SK-N-SH (cell line): ENCODE measurements at regions not wholly inside any gene's neighbourhood (a gene's known extent, or its start where the extent isn't known, plus 50 kb on each side); places are given as distances from the start of the nearest gene placed in this dataset.

Experiments
- CTCF ChIA-PET: fragments of 300-600, 350-600 bp; formaldehyde crosslinking; extraction: SDS; loops from one replicate; lab custom pipeline; 2021; lab: Yijun Ruan, JAX
- POLR2A ChIA-PET: fragments of 350-600 bp; sonication (Branson Sonifier 250); formaldehyde crosslinking; extraction: SDS; loops from one replicate; lab custom pipeline; 2020; ENCODE audit warnings: antibody characterized with exemption, inconsistent platforms; lab: Yijun Ruan, JAX
- DNase-seq: peaks from one replicate; pipeline ENCODE4 v3.0.0; 2012
- H2AFZ ChIP-seq: fragments of 200-600 bp; sonication (generic); 2 replicates; pipeline ENCODE4 v1.8.1; 2016; ENCODE audit warnings: antibody characterized with exemption, mild to moderate bottlenecking, low read depth
- H3F3A ChIP-seq: fragments of 200-600 bp; sonication (generic); replicated peaks from 2 replicates; pipeline ENCODE3; 2016; ENCODE audit warnings: antibody characterized with exemption, mild to moderate bottlenecking; ENCODE audit not compliant: insufficient read depth
- H3K27ac ChIP-seq, 2 experiments: fragments of 200-500 bp in 1 of 2; fragments of 200-600 bp in 1 of 2; sonication (Bioruptor generic) in 1 of 2; sonication (generic), shearing (Covaris generic) in 1 of 2; 2 replicates each; pipeline versions ENCODE4 v1.5.1 to v1.6.1; 2014 to 2016; ENCODE audit warnings: low read depth in 2 of 2, inconsistent platforms in 1 of 2, low read length in 1 of 2, mild to moderate bottlenecking in 1 of 2, mixed read lengths in 1 of 2
- H3K27me3 ChIP-seq: fragments of 200-600 bp; sonication (generic), shearing (Covaris generic); 2 replicates; pipeline ENCODE4 v1.6.1; 2016; ENCODE audit warnings: mixed run types; ENCODE audit not compliant: insufficient read depth
- H3K36me3 ChIP-seq, 2 experiments: fragments of 200-500 bp in 1 of 2; fragments of 200-600 bp in 1 of 2; sonication (Bioruptor generic) in 1 of 2; sonication (generic) in 1 of 2; replicated peaks in 1 of 2; 2 replicates each; pipeline versions ENCODE3 to v1.5.1; 2014 to 2016; ENCODE audit warnings: low read length in 1 of 2, mild to moderate bottlenecking in 1 of 2; ENCODE audit not compliant: insufficient read depth in 2 of 2, control insufficient read depth in 1 of 2
- H3K4me1 ChIP-seq, 2 experiments: fragments of 200-500 bp in 1 of 2; fragments of 200-600 bp in 1 of 2; sonication (Bioruptor generic) in 1 of 2; sonication (generic), shearing (Covaris generic) in 1 of 2; 2 replicates each; pipeline versions ENCODE4 v1.5.1 to v1.6.1; 2014 to 2016; ENCODE audit warnings: low read depth in 1 of 2, low read length in 1 of 2, mixed run types in 1 of 2; ENCODE audit not compliant: insufficient read depth in 2 of 2, control insufficient read depth in 1 of 2
- H3K4me2 ChIP-seq: fragments of 200-600 bp; sonication (generic), shearing (Covaris generic); 2 replicates; pipeline ENCODE4 v1.6.1; 2017; ENCODE audit warnings: mixed run types
- H3K4me3 ChIP-seq, 2 experiments: fragments of 200-500 bp in 1 of 2; fragments of 200-600 bp in 1 of 2; sonication (Bioruptor generic) in 1 of 2; sonication (generic), shearing (Covaris generic) in 1 of 2; 2 replicates each; pipeline versions ENCODE4 v1.5.1 to v1.8.1; 2014 to 2016; ENCODE audit warnings: low read depth in 2 of 2, inconsistent platforms in 1 of 2, low read length in 1 of 2, mild to moderate bottlenecking in 1 of 2, mixed read lengths in 1 of 2, moderate library complexity in 1 of 2
- H3K79me2 ChIP-seq: fragments of 200-600 bp; sonication (generic); 2 replicates; pipeline ENCODE4 v1.8.1; 2017; ENCODE audit warnings: mild to moderate bottlenecking; ENCODE audit not compliant: insufficient read depth
- H3K9ac ChIP-seq: fragments of 200-600 bp; sonication (generic); 2 replicates; pipeline ENCODE4 v1.6.1; 2017; ENCODE audit warnings: mixed run types
- H3K9me2 ChIP-seq: fragments of 200-600 bp; sonication (generic); 2 replicates; pipeline ENCODE4 v1.6.1; 2017; ENCODE audit warnings: mixed run types
- H3K9me3 ChIP-seq: fragments of 200-600 bp; sonication (generic); 2 replicates; pipeline ENCODE4 v1.6.1; 2017; ENCODE audit warnings: mixed run types, mild to moderate bottlenecking, moderate library complexity
- H4K20me1 ChIP-seq: fragments of 200-600 bp; sonication (generic); 2 replicates; pipeline ENCODE4 v1.6.1; 2017; ENCODE audit warnings: mild to moderate bottlenecking, mixed run types; ENCODE audit not compliant: insufficient read depth
- FOSL2 ChIP-seq: IDR thresholded peaks from 2 replicates; pipeline ENCODE4 v1.4.0; 2012; ENCODE audit warnings: low read depth, mild to moderate bottlenecking, moderate library complexity, borderline replicate concordance
- GATA2 ChIP-seq: sonication (generic); formaldehyde crosslinking; IDR thresholded peaks from 2 replicates; pipeline ENCODE4 v1.5.0; 2020; ENCODE audit warnings: mild to moderate bottlenecking, missing genetic modification reagents
- NFIC ChIP-seq: IDR thresholded peaks from 2 replicates; pipeline ENCODE4 v1.4.0; 2012; ENCODE audit warnings: borderline replicate concordance
- RAD21 ChIP-seq: IDR thresholded peaks from 2 replicates; pipeline ENCODE4 v1.6.1; 2012; ENCODE audit warnings: mild to moderate bottlenecking, low read length
- SIN3A ChIP-seq: IDR thresholded peaks from 2 replicates; pipeline ENCODE4 v1.6.1; 2012; ENCODE audit warnings: low read depth, mild to moderate bottlenecking, low read length, moderate library complexity, borderline replicate concordance
- SMC3 ChIP-seq: IDR thresholded peaks from 2 replicates; pipeline ENCODE4 v1.6.1; 2012; ENCODE audit warnings: low read depth, low read length, improper control_type of control experiment
- ZBTB33 ChIP-seq: IDR thresholded peaks from 2 replicates; pipeline ENCODE4 v1.4.0; 2012; ENCODE audit warnings: low read depth, borderline replicate concordance
- WGBS: methylation state at CpG from one replicate; pipeline ENCODE4 v1.1.6; 2017; ENCODE audit warnings: low lambda C conversion rate; 5-methylcytosine and 5-hydroxymethylcytosine counted together
- TF ChIP-seq, protein P1 (sequence below): IDR thresholded peaks from 2 replicates; pipeline ENCODE4 v1.6.1; 2012; ENCODE audit warnings: mild to moderate bottlenecking, low read depth, low read length, moderate library complexity

- H3K27ac ChIP-seq: no peak overlapping the region
- no peaks in the 10 kb centered on the region for H3K79me2 ChIP-seq
- H4K20me1 ChIP-seq: no peaks in the 10 kb centered on the region
- H3K4me1 ChIP-seq: no peaks in the 10 kb centered on the region
- no peak overlapping the region for H3K4me3 ChIP-seq
- no peaks in the 10 kb centered on the region for H3F3A ChIP-seq
- no peaks in the 10 kb centered on the region for H3K27me3 ChIP-seq
- H2AFZ ChIP-seq: no peak overlapping the region
- H3K9me3 ChIP-seq: no peaks in the 10 kb centered on the region
- H3K4me2 ChIP-seq: no peak overlapping the region
- POLR2A ChIA-PET: no interaction called here
- no peak overlapping the region for H3K9ac ChIP-seq
- H3K36me3 ChIP-seq: no peaks in the 10 kb centered on the region
- no peak for DNase-seq
- no peaks in the 10 kb centered on the region for H3K9me2 ChIP-seq
- TF ChIP-seq GATA2 (CRISPR knock-in tag) (no peak), ZBTB33 (no peak), NFIC (no peak), SMC3 (no peak), RAD21 (no peak), SIN3A (no peak), FOSL2 (no peak)
- TF ChIP-seq, protein P1, sequence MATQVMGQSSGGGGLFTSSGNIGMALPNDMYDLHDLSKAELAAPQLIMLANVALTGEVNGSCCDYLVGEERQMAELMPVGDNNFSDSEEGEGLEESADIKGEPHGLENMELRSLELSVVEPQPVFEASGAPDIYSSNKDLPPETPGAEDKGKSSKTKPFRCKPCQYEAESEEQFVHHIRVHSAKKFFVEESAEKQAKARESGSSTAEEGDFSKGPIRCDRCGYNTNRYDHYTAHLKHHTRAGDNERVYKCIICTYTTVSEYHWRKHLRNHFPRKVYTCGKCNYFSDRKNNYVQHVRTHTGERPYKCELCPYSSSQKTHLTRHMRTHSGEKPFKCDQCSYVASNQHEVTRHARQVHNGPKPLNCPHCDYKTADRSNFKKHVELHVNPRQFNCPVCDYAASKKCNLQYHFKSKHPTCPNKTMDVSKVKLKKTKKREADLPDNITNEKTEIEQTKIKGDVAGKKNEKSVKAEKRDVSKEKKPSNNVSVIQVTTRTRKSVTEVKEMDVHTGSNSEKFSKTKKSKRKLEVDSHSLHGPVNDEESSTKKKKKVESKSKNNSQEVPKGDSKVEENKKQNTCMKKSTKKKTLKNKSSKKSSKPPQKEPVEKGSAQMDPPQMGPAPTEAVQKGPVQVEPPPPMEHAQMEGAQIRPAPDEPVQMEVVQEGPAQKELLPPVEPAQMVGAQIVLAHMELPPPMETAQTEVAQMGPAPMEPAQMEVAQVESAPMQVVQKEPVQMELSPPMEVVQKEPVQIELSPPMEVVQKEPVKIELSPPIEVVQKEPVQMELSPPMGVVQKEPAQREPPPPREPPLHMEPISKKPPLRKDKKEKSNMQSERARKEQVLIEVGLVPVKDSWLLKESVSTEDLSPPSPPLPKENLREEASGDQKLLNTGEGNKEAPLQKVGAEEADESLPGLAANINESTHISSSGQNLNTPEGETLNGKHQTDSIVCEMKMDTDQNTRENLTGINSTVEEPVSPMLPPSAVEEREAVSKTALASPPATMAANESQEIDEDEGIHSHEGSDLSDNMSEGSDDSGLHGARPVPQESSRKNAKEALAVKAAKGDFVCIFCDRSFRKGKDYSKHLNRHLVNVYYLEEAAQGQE: no peak
- CTCF ChIA-PET: interaction anchor here (1.6 kb wide), 1 partner anchor 20 kb away, joined by 5 read pairs; no protein-coding TSS in a partner anchor
Measured at GRCh38 chr12:66881386-66881785, 202.5 kb upstream of the GRIP1 start.

GRCh38 chr12:66884091-66884490 lies 205.2 kb upstream of the GRIP1 start:
- no peak overlapping the region for H3K4me3 ChIP-seq
- no peaks in the 10 kb centered on the region for H3K4me1 ChIP-seq
- no peak overlapping the region for H3K9ac ChIP-seq
- H3K9me3 ChIP-seq: no peaks in the 10 kb centered on the region
- H4K20me1 ChIP-seq: no peaks in the 10 kb centered on the region
- H3K9me2 ChIP-seq: no peaks in the 10 kb centered on the region
- no peaks in the 10 kb centered on the region for H3K27me3 ChIP-seq
- H3K79me2 ChIP-seq: no peaks in the 10 kb centered on the region
- ChIA-PET CTCF (interaction anchor here (1.0 kb wide), 1 partner anchor 23 kb away, joined by 3 read pairs; no protein-coding TSS in a partner anchor), POLR2A (no interaction called here)
- H3K4me2 ChIP-seq: no peak overlapping the region
- H3F3A ChIP-seq: no peaks in the 10 kb centered on the region
- no peak for DNase-seq
- no peak overlapping the region for H2AFZ ChIP-seq
- no peak overlapping the region for H3K27ac ChIP-seq
- H3K36me3 ChIP-seq: no peaks in the 10 kb centered on the region
- TF ChIP-seq SIN3A: no peak
- WGBS: 32% methylated on average over 11 of the region's 11 CpGs
